HepG2 (cell line): ENCODE measurements at regions not wholly inside any gene's neighbourhood (a gene's known extent, or its start where the extent isn't known, plus 50 kb on each side); places are given as distances from the start of the nearest gene placed in this dataset.

Source experiments
- ATAC-seq: fragments of 200-7000 bp; cut with Tn5 transposase; 3 replicates; pipeline ENCODE4 v1.9.1; 2020; ENCODE audit warnings: mild to moderate bottlenecking, moderate library complexity
- BruUV-seq: library from RNA; stranded (reverse); fragments of 400-500 nt; replicated peaks from 2 replicates; lab custom pipeline; 2021; lab: Mats Ljungman, UMichigan
- CTCF ChIA-PET: fragments of 300-600 bp; formaldehyde crosslinking; extraction: SDS; loops from one replicate; lab custom pipeline; 2021; ENCODE audit warnings: low total read pairs, inconsistent platforms, low intra/inter-chr PET ratio; lab: Yijun Ruan, JAX
- POLR2A ChIA-PET: fragments of 350-600 bp; sonication (Branson Sonifier 250); formaldehyde crosslinking; loops from one replicate; lab custom pipeline; 2020; ENCODE audit warnings: antibody characterized with exemption, inconsistent platforms; lab: Yijun Ruan, JAX
- DNase-seq: peaks from one replicate; pipeline ENCODE4 v3.0.0-alpha.2; 2015; ENCODE audit warnings: low spot score
- FAIRE-seq: peaks from 3 replicates; lab custom pipeline; 2011; peaks lifted over from hg19 to GRCh38; lab: Jason Lieb, UNC
- H2AFZ ChIP-seq: one replicate; pipeline ENCODE4 v1.6.1; 2011; ENCODE audit warnings: low read length, inconsistent platforms
- H3K27ac ChIP-seq: fragments of 300-600 bp; 3 replicates; pipeline ENCODE4 v1.8.0; 2011; ENCODE audit warnings: mixed run types, mild to moderate bottlenecking, mixed read lengths, low read length, inconsistent platforms; ENCODE audit not compliant: insufficient read depth; ENCODE audit errors: extremely low read length
- H3K27me3 ChIP-seq, 2 experiments: fragments of 200-600 bp in 1 of 2; 2 replicates in 1 of 2; 3 replicates in 1 of 2; pipeline versions ENCODE4 v1.6.0 to v1.8.0; 2011; ENCODE audit warnings: low read length in 2 of 2, mild to moderate bottlenecking in 2 of 2, moderate library complexity in 2 of 2, inconsistent platforms in 1 of 2; ENCODE audit not compliant: insufficient read depth in 2 of 2, control insufficient read depth in 1 of 2
- H3K36me3 ChIP-seq, 2 experiments: fragments of 200-600 bp in 1 of 2; replicated peaks in 1 of 2; 2 replicates in 1 of 2; 3 replicates in 1 of 2; pipeline versions ENCODE4 v1.5.1 to v1.8.0; 2011; ENCODE audit warnings: low read length in 2 of 2, inconsistent platforms in 1 of 2; ENCODE audit not compliant: insufficient read depth in 2 of 2, control insufficient read depth in 1 of 2
- H3K4me1 ChIP-seq: 2 replicates; pipeline ENCODE4 v1.5.1; 2012; ENCODE audit warnings: low read length, inconsistent platforms; ENCODE audit not compliant: insufficient read depth
- H3K4me2 ChIP-seq: 2 replicates; pipeline ENCODE4 v1.6.0; 2011; ENCODE audit warnings: low read depth, low read length, inconsistent platforms
- H3K4me3 ChIP-seq, 3 experiments: fragments of 200-600 bp in 1 of 3; sonication (generic), shearing (Covaris generic) in 1 of 3; replicated peaks in 1 of 3; 2 replicates each; pipeline ENCODE4 v1.5.1; 2011 to 2016; ENCODE audit warnings: low read length in 3 of 3, inconsistent platforms in 2 of 3, low read depth in 2 of 3, mild to moderate bottlenecking in 2 of 3, control low read depth in 1 of 3, mixed read lengths in 1 of 3; ENCODE audit not compliant: insufficient read depth in 1 of 3
- H3K79me2 ChIP-seq: one replicate; pipeline ENCODE4 v1.6.1; 2011; ENCODE audit warnings: low read length, inconsistent platforms; ENCODE audit not compliant: insufficient read depth
- H3K9ac ChIP-seq: 2 replicates; pipeline ENCODE4 v1.6.0; 2011; ENCODE audit warnings: mild to moderate bottlenecking, low read depth, low read length, inconsistent platforms; ENCODE audit not compliant: insufficient read depth
- H3K9me3 ChIP-seq: 2 replicates; pipeline ENCODE4 v1.5.1; 2012; ENCODE audit warnings: mild to moderate bottlenecking, low read length
- H4K20me1 ChIP-seq: 2 replicates; pipeline ENCODE4 v1.6.0; 2011; ENCODE audit warnings: inconsistent platforms, mild to moderate bottlenecking, low read length, moderate library complexity; ENCODE audit not compliant: insufficient read depth
- AHR ChIP-seq: IDR thresholded peaks from 2 replicates; pipeline ENCODE4 v1.6.1; 2018; ENCODE audit warnings: missing genetic modification reagents, missing compliant biosample characterization
- KLF11 ChIP-seq: IDR thresholded peaks from 2 replicates; pipeline ENCODE4 v1.6.1; 2016; ENCODE audit warnings: missing compliant biosample characterization
- MTF1 ChIP-seq: sonication (generic); formaldehyde crosslinking; IDR thresholded peaks from 2 replicates; pipeline ENCODE4 v1.5.0; 2020; ENCODE audit warnings: missing genetic modification reagents
- MYC ChIP-seq: sonication (generic); formaldehyde crosslinking; IDR thresholded peaks from 2 replicates; pipeline ENCODE4 v1.9.0; 2021; ENCODE audit warnings: missing genetic modification reagents, borderline replicate concordance
- NCOA5 ChIP-seq: sonication (generic); formaldehyde crosslinking; IDR thresholded peaks from 2 replicates; pipeline ENCODE4 v1.4.0; 2020; ENCODE audit warnings: missing genetic modification reagents
- in situ Hi-C: cut with HindIII; loops from 2 replicates; pipeline ENCODE4 v1.10.0; 2017; ENCODE audit warnings: low pct_unique_long_range_greater_than_20kb; ENCODE audit not compliant: extremely low pct_ligation_motif_present
- intact Hi-C: fragments of 100-400 bp; cut with micrococcal nuclease; formaldehyde crosslinking; loops from one replicate; pipeline ENCODE4 v1.10.0; 2022; ENCODE audit not compliant: unreplicated experiment
- TF ChIP-seq, protein P1 (sequence below): sonication (generic); formaldehyde crosslinking; IDR thresholded peaks from 2 replicates; pipeline ENCODE4 v1.5.0; 2020; ENCODE audit warnings: mild to moderate bottlenecking, missing genetic modification reagents, borderline replicate concordance

DNA sequence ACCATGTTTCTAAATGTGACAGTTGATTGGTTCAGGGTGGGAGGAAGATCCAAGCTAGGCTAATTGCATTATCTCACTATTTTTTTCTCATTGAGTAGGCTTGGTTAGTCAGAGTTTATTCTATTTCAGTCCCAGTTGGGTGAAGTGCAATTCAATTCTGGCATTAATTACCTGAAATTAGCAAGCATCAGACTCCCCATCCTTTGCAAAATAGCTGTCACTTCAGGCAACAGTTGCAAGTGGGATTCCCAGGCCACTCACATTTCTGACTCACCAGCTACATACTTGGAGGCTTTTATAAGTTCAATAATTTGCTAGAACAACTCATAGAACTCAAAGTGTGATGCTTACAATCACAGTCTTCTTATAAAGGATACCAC, 155.8 kb upstream of the HAND2 start:
- Histone ChIP-seq H3K4me1 (no peaks in the 10 kb centered on the region), H3K4me3 (no peak overlapping the region), H3K27me3 (no peaks in the 10 kb centered on the region), H2AFZ (no peak overlapping the region), H3K9me3 (no peaks in the 10 kb centered on the region), H3K4me2 (no peak overlapping the region), H3K9ac (no peak overlapping the region), H3K36me3 (no peaks in the 10 kb centered on the region), H3K27ac (no peak overlapping the region), H4K20me1 (no peaks in the 10 kb centered on the region), H3K79me2 (no peaks in the 10 kb centered on the region)
- POLR2A ChIA-PET, result no interaction called here
- intact Hi-C loops (no loop called here), in situ Hi-C loops (no loop called here)
- no TSS peak for BruUV-seq
- no peak for DNase-seq
- ATAC-seq, result no peak
- TF ChIP-seq NCOA5 (CRISPR knock-in tag) (no peak), MTF1 (CRISPR knock-in tag) (no peak), MYC (CRISPR knock-in tag) (no peak), AHR (CRISPR knock-in tag) (no peak), KLF11 (no peak)
- TF ChIP-seq, protein P1, sequence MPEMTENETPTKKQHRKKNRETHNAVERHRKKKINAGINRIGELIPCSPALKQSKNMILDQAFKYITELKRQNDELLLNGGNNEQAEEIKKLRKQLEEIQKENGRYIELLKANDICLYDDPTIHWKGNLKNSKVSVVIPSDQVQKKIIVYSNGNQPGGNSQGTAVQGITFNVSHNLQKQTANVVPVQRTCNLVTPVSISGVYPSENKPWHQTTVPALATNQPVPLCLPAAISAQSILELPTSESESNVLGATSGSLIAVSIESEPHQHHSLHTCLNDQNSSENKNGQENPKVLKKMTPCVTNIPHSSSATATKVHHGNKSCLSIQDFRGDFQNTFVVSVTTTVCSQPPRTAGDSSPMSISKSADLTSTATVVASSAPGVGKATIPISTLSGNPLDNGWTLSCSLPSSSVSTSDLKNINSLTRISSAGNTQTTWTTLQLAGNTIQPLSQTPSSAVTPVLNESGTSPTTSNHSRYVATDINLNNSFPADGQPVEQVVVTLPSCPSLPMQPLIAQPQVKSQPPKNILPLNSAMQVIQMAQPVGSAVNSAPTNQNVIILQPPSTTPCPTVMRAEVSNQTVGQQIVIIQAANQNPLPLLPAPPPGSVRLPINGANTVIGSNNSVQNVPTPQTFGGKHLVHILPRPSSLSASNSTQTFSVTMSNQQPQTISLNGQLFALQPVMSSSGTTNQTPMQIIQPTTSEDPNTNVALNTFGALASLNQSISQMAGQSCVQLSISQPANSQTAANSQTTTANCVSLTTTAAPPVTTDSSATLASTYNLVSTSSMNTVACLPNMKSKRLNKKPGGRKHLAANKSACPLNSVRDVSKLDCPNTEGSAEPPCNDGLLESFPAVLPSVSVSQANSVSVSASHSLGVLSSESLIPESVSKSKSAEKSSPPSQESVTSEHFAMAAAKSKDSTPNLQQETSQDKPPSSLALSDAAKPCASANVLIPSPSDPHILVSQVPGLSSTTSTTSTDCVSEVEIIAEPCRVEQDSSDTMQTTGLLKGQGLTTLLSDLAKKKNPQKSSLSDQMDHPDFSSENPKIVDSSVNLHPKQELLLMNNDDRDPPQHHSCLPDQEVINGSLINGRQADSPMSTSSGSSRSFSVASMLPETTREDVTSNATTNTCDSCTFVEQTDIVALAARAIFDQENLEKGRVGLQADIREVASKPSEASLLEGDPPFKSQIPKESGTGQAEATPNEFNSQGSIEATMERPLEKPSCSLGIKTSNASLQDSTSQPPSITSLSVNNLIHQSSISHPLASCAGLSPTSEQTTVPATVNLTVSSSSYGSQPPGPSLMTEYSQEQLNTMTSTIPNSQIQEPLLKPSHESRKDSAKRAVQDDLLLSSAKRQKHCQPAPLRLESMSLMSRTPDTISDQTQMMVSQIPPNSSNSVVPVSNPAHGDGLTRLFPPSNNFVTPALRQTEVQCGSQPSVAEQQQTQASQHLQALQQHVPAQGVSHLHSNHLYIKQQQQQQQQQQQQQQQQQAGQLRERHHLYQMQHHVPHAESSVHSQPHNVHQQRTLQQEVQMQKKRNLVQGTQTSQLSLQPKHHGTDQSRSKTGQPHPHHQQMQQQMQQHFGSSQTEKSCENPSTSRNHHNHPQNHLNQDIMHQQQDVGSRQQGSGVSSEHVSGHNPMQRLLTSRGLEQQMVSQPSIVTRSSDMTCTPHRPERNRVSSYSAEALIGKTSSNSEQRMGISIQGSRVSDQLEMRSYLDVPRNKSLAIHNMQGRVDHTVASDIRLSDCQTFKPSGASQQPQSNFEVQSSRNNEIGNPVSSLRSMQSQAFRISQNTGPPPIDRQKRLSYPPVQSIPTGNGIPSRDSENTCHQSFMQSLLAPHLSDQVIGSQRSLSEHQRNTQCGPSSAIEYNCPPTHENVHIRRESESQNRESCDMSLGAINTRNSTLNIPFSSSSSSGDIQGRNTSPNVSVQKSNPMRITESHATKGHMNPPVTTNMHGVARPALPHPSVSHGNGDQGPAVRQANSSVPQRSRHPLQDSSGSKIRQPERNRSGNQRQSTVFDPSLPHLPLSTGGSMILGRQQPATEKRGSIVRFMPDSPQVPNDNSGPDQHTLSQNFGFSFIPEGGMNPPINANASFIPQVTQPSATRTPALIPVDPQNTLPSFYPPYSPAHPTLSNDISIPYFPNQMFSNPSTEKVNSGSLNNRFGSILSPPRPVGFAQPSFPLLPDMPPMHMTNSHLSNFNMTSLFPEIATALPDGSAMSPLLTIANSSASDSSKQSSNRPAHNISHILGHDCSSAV (CRISPR knock-in tag), result no peak
- CTCF ChIA-PET, result no interaction called here
- FAIRE-seq, result no peak
